H1 (cell line): ENCODE measurements at regions not wholly inside any gene's neighbourhood (a gene's known extent, or its start where the extent isn't known, plus 50 kb on each side); places are given as distances from the start of the nearest gene placed in this dataset.

Experiments used
- CHD7 ChIP-seq: fragments of 300-600 bp; sonication (generic); IDR thresholded peaks from 2 replicates; pipeline ENCODE4 v1.7.1; 2012; ENCODE audit warnings: low read length, moderate library complexity, mild to moderate bottlenecking, inconsistent platforms; ENCODE audit not compliant: insufficient replicate concordance
- GABPA ChIP-seq: IDR thresholded peaks from 2 replicates; pipeline ENCODE4 v1.6.1; 2011; ENCODE audit warnings: mild to moderate bottlenecking, low read length, moderate library complexity, borderline replicate concordance; ENCODE audit not compliant: insufficient read depth
- KDM1A ChIP-seq: fragments of 200-600, 300-600 bp; sonication (generic); IDR thresholded peaks from 2 replicates; pipeline ENCODE4 v1.7.1; 2016; ENCODE audit warnings: mild to moderate bottlenecking, low read length, borderline replicate concordance
- PHF8 ChIP-seq: fragments of 200-600 bp; sonication (generic); conservative IDR thresholded peaks from 2 replicates; pipeline ENCODE4 v1.7.1; 2012; ENCODE audit warnings: low read depth, mild to moderate bottlenecking, inconsistent platforms, low read length, moderate library complexity
- RAD21 ChIP-seq, 2 experiments: IDR thresholded peaks in 1 of 2; conservative IDR thresholded peaks in 1 of 2; 2 replicates each; pipeline ENCODE4 v1.6.1; 2011; ENCODE audit warnings: low read depth in 2 of 2, low read length in 2 of 2, improper control_type of control experiment in 1 of 2, inconsistent platforms in 1 of 2, mild to moderate bottlenecking in 1 of 2, moderate library complexity in 1 of 2
- SAP30 ChIP-seq: fragments of 300-600 bp; sonication (generic); IDR thresholded peaks from 2 replicates; pipeline ENCODE4 v1.7.1; 2012; ENCODE audit warnings: low read length, moderate library complexity, mild to moderate bottlenecking, inconsistent platforms; ENCODE audit not compliant: insufficient read depth, insufficient replicate concordance
- TAF1 ChIP-seq: IDR thresholded peaks from 2 replicates; pipeline ENCODE4 v1.6.1; 2011; ENCODE audit warnings: mild to moderate bottlenecking, low read depth, low read length
- TAF7 ChIP-seq: optimal IDR thresholded peaks from 2 replicates; pipeline ENCODE3; 2011; ENCODE audit warnings: low read depth, mild to moderate bottlenecking, inconsistent platforms, low read length, moderate library complexity, borderline replicate concordance
- TCF12 ChIP-seq: IDR thresholded peaks from 2 replicates; pipeline ENCODE4 v1.6.1; 2011; ENCODE audit warnings: low read depth, mild to moderate bottlenecking, low read length
- YY1 ChIP-seq: IDR thresholded peaks from 2 replicates; pipeline ENCODE4 v1.6.1; 2011; ENCODE audit warnings: low read depth, mild to moderate bottlenecking, low read length

GRCh38 chr2:160810406-160810805, 316.8 kb upstream of the RBMS1 start (continued):
- TF ChIP-seq CHD7: no peak
- no peak for TF ChIP-seq PHF8
- no peak for TF ChIP-seq GABPA
- TF ChIP-seq RAD21 (IDR thresholded peaks at IDR 0.05 in 1 of 2, conservative IDR thresholded peaks at IDR 0.05 in 1 of 2; ENCODE audit: low read depth in 2 of 2, low read length in 2 of 2): no peak
- no peak for TF ChIP-seq YY1
- no peak for TF ChIP-seq TAF1
- no peak for TF ChIP-seq TCF12
- TF ChIP-seq SAP30: no peak
- TF ChIP-seq TAF7: no peak
- TF ChIP-seq KDM1A: no peak
